Heart left ventricle (tissue), 16 donors: ENCODE measurements at regions not wholly inside any gene's neighbourhood (a gene's known extent, or its start where the extent isn't known, plus 50 kb on each side); places are given as distances from the start of the nearest gene placed in this dataset.

ENCODE experiments used
- ATAC-seq, 4 donors: fragments of 200-7000 bp; cut with Tn5 transposase; one replicate each; pipeline ENCODE4 v1.9.1; 2020 to 2022; ENCODE audit warnings: moderate library complexity in 4 of 4, mild to moderate bottlenecking in 3 of 4, moderate number of reproducible peaks in 1 of 4
- DNase-seq, 5 donors: peaks; one replicate each; pipeline ENCODE4 v3.0.0-alpha.2; 2020
- H3K27ac ChIP-seq, 12 donors: fragments of 200-600 bp; sonication (generic) in 4 of 12; one replicate each; pipeline versions ENCODE4 v1.5.0 to v1.8.0; 2016 to 2022; ENCODE audit warnings: mild to moderate bottlenecking in 2 of 12
- H3K27me3 ChIP-seq, 9 donors: fragments of 200-600 bp; sonication (generic) in 2 of 9; one replicate each; pipeline versions ENCODE4 v1.5.1 to v1.8.0; 2016 to 2022; ENCODE audit warnings: mild to moderate bottlenecking in 3 of 9
- H3K36me3 ChIP-seq, 9 donors: fragments of 200-600 bp; sonication (generic) in 2 of 9; one replicate each; pipeline versions ENCODE4 v1.5.0 to v1.8.0; 2018 to 2022; ENCODE audit warnings: mild to moderate bottlenecking in 2 of 9
- H3K4me1 ChIP-seq, 12 donors: fragments of 200-600 bp; sonication (generic) in 4 of 12; one replicate each; pipeline versions ENCODE4 v1.5.0 to v1.8.0; 2016 to 2022; ENCODE audit warnings: mild to moderate bottlenecking in 3 of 12
- H3K4me3 ChIP-seq, 12 donors: fragments of 200-600 bp; sonication (generic) in 4 of 12; one replicate each; pipeline versions ENCODE4 v1.5.0 to v1.8.0; 2017 to 2022; ENCODE audit warnings: mild to moderate bottlenecking in 9 of 12, moderate library complexity in 4 of 12
- H3K9me3 ChIP-seq, 12 donors: fragments of 200-600 bp; sonication (generic) in 4 of 12; one replicate each; pipeline versions ENCODE4 v1.5.0 to v1.8.0; 2016 to 2022; ENCODE audit warnings: mild to moderate bottlenecking in 1 of 12
- CTCF ChIP-seq, 12 donors: fragments of 200-600 bp; sonication (generic) in 4 of 12; IDR thresholded peaks; one replicate each; pipeline versions ENCODE4 v1.5.0 to v1.8.0; 2018 to 2022; ENCODE audit warnings: antibody characterized with exemption in 12 of 12, mild to moderate bottlenecking in 5 of 12
- POLR2A ChIP-seq, 2 donors: fragments of 450-650 bp; IDR thresholded peaks; one replicate each; pipeline ENCODE4 v1.6.1; 2017; ENCODE audit warnings: antibody characterized with exemption in 2 of 2, mild to moderate bottlenecking in 2 of 2, moderate library complexity in 2 of 2
- WGBS, 4 donors: extraction: QIAGEN DNeasy Blood & Tissue Kit in 2 of 4; methylation state at CpG; one replicate each; pipeline versions ENCODE4 v1.1.5 to v1.1.7; 2013 to 2018; 5-methylcytosine and 5-hydroxymethylcytosine counted together
- intact Hi-C, 10 donors: fragments of 100-400 bp; cut with DNase I; formaldehyde crosslinking; loops; one replicate each; pipeline versions ENCODE4 v1.11.1 to v1.14.2; 2022
- donor health status: ischemic (EF 13 %, LVEDD 7.1; RV severe dilation, severe dysfunction).
- donor health status: healthy with polysubstance abuse.
- donor health status: DM: no; HTN: yes; CAD: no.
- donor health status: DM: no; HTN: no; CAD: no.
- donor health status: ischemic (EF 25% LVEDD 6.9; RV normal size, moderate dysfunction).
- donor health status: ischemic (EF 25% LVEDD 5.7; RV mildly dilated, moderate dysfunction).
- donor health status: healthy.
- donor health status: DM: yes; HTN: yes; CAD: no.
- donor health status: ischemic (EF 35%, LVEDD 5.7; RV mildly dilated, moderate dysfunction).
- donor health status: nonischemic (EF 11% LVEDD 7.7; RV severe dilation, severe dysfunction).
- donor health status: DM: yes; HTN: yes; CAD: no.
- donor health status: PGD.
- donor health status: ischemic (EF 29% LVEDD 5.4; RV normal size, mild dysfunction).
- donor health status: nonischemic (EF 23%, LVEDD 6.1; RV moderate dilation, normal function).

GRCh38 chr12:77364400-77364799 lies 299.0 kb upstream of the E2F7 start:
- TF ChIP-seq POLR2A (IDR thresholded peaks at IDR 0.05) (no peak), CTCF (IDR thresholded peaks at IDR 0.05) (no peak)
- H3K36me3 ChIP-seq = no peaks in the 10 kb centered on the region
- peaks cover 0 to 6% (median 0%) of the 10 kb centered on the region in 12 donors for H3K4me1 ChIP-seq
- no peak overlapping the region for H3K27ac ChIP-seq
- DNase-seq (no peak), ATAC-seq (no peak)
- no peaks in the 10 kb centered on the region for H3K27me3 ChIP-seq
- intact Hi-C loops = no loop called here
- no peak overlapping the region for H3K4me3 ChIP-seq
- 46 to 73% (median 56%) methylated on average over 1 of the region's 1 CpG for WGBS, 4 donors
- H3K9me3 ChIP-seq = peaks cover 0 to 4% (median 0%) of the 10 kb centered on the region in 12 donors

- H3K27ac ChIP-seq = no peak overlapping the region
- H3K9me3 ChIP-seq = peaks cover 0 to under 1% (median 0%) of the 10 kb centered on the region in 12 donors
- H3K36me3 ChIP-seq = no peaks in the 10 kb centered on the region
- DNase-seq (no peak), ATAC-seq (no peak)
- intact Hi-C loops = no loop called here
- H3K27me3 ChIP-seq = no peaks in the 10 kb centered on the region
- H3K4me3 ChIP-seq = no peak overlapping the region
- TF ChIP-seq CTCF (IDR thresholded peaks at IDR 0.05) (no peak), POLR2A (IDR thresholded peaks at IDR 0.05) (no peak)
- 57 to 70% (median 67%) methylated on average over 7 of the region's 7 CpGs for WGBS, 4 donors
- peaks cover 0 to 6% (median 0%) of the 10 kb centered on the region in 12 donors for H3K4me1 ChIP-seq
These were observed 297.3 kb upstream of the E2F7 start for GRCh38 chr12:77362509-77363210.

GRCh38 chr12:77357655-77358054 lies 292.3 kb upstream of the E2F7 start:
- ATAC-seq (no peak), DNase-seq (no peak)
- TF ChIP-seq CTCF (IDR thresholded peaks at IDR 0.05) = no peak
- TF ChIP-seq POLR2A (IDR thresholded peaks at IDR 0.05) = no peak
- Histone ChIP-seq H3K36me3 (no peaks in the 10 kb centered on the region), H3K4me1 (peaks cover 0 to 12% (median 1%) of the 10 kb centered on the region in 12 donors), H3K27ac (no peak overlapping the region), H3K27me3 (no peaks in the 10 kb centered on the region), H3K4me3 (no peak overlapping the region), H3K9me3 (no peaks in the 10 kb centered on the region)
- 78 to 91% (median 88%) methylated on average over 6 of the region's 6 CpGs for WGBS, 4 donors
- intact Hi-C loops = no loop called here

DNA sequence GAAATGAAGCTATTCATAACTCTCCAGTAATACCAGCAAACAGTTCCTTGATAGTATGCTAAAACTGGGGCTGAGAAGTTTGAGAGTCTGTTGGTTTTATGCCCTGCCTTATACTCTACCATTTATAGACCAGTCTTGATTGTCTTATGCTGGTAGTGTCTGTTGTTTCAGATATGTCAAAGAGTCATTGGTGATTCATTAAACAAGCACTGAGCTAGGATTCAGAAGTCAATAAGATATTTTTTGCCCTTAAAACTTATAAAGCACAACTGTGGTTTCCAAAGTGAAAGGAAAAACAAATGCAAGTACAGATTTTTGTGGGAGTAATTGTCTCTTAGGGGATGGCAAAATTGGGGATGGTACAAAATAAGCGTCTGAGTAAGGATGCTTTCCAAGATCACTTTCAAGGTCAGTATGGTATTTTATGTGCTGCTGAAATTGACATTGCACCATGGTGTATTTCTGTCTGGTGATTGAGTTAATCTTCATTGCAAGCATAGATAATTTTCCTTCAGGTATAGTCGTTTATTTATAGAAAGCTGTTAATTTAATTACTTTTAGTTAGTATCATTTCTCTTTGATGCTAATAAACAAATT lies 289.5 kb upstream of the E2F7 start:
- WGBS, 4 donors = 36 to 63% (median 43%) methylated on average over 2 of the region's 2 CpGs
- TF ChIP-seq POLR2A (IDR thresholded peaks at IDR 0.05) (no peak), CTCF (IDR thresholded peaks at IDR 0.05) (no peak)
- H3K27me3 ChIP-seq = no peaks in the 10 kb centered on the region
- peak in 1 of 4 donors; percentile 43 for ATAC-seq
- intact Hi-C loops = no loop called here
- peaks cover 0 to 12% (median 2%) of the 10 kb centered on the region in 12 donors for H3K4me1 ChIP-seq
- H3K27ac ChIP-seq = no peak overlapping the region
- no peaks in the 10 kb centered on the region for H3K9me3 ChIP-seq
- no peak overlapping the region for H3K4me3 ChIP-seq
- H3K36me3 ChIP-seq = no peaks in the 10 kb centered on the region
- no peak for DNase-seq
